IMR-90 (cell line): ENCODE measurements at regions not wholly inside any gene's neighbourhood (a gene's known extent, or its start where the extent isn't known, plus 50 kb on each side); places are given as distances from the start of the nearest gene placed in this dataset.

Source experiments
- ATAC-seq: fragments of 200-7000 bp; cut with Tn5 transposase; 2 replicates; pipeline ENCODE4 v1.9.1; 2020; ENCODE audit warnings: low read depth, mild to moderate bottlenecking, moderate library complexity
- BruUV-seq: library from RNA; stranded (reverse); fragments of 400-500 nt; replicated peaks from 2 replicates; lab custom pipeline; 2021; lab: Mats Ljungman, UMichigan
- CTCF ChIA-PET: fragments of 300-600 bp; formaldehyde crosslinking; extraction: SDS; loops from one replicate; lab custom pipeline; 2021; ENCODE audit warnings: antibody characterized with exemption; lab: Yijun Ruan, JAX
- POLR2A ChIA-PET: fragments of 300-600 bp; sonication (Branson Sonifier 250); formaldehyde crosslinking; loops from one replicate; lab custom pipeline; 2022; ENCODE audit warnings: antibody characterized with exemption; ENCODE audit not compliant: unreplicated experiment; lab: Charles Lee
- DNase-seq: peaks from one replicate; pipeline ENCODE4 v3.0.0; 2013
- H2AFZ ChIP-seq: replicated peaks from 2 replicates; pipeline ENCODE3; 2013; ENCODE audit warnings: low read length, mild to moderate bottlenecking; ENCODE audit not compliant: poor library complexity
- H2AK5ac ChIP-seq: 2 replicates; pipeline ENCODE4 v1.6.1; 2013; ENCODE audit warnings: low read depth, low read length, inconsistent platforms
- H2AK9ac ChIP-seq: replicated peaks from 2 replicates; pipeline ENCODE3; 2013; ENCODE audit warnings: mild to moderate bottlenecking, low read depth, low read length, moderate library complexity; ENCODE audit not compliant: poor library complexity
- H2BK120ac ChIP-seq: 2 replicates; pipeline ENCODE4 v1.6.1; 2013; ENCODE audit warnings: low read depth, low read length, inconsistent platforms
- H2BK15ac ChIP-seq: 3 replicates; pipeline ENCODE4 v1.6.1; 2013; ENCODE audit warnings: low read depth, low read length, inconsistent platforms
- H2BK20ac ChIP-seq: 2 replicates; pipeline ENCODE4 v1.6.1; 2013; ENCODE audit warnings: low read depth, mild to moderate bottlenecking, inconsistent platforms, low read length, moderate library complexity
- H2BK5ac ChIP-seq: 2 replicates; pipeline ENCODE4 v1.6.1; 2013; ENCODE audit warnings: mild to moderate bottlenecking, low read depth, low read length, inconsistent platforms; ENCODE audit not compliant: poor library complexity, severe bottlenecking
- H3K14ac ChIP-seq: replicated peaks from 2 replicates; pipeline ENCODE4 v1.6.1; 2013; ENCODE audit warnings: low read depth, low read length, inconsistent platforms
- H3K18ac ChIP-seq: 2 replicates; pipeline ENCODE4 v1.6.1; 2013; ENCODE audit warnings: low read depth, low read length, control low read depth
- H3K23ac ChIP-seq: 2 replicates; pipeline ENCODE4 v1.6.1; 2013; ENCODE audit warnings: low read depth, low read length, inconsistent platforms
- H3K27ac ChIP-seq: 2 replicates; pipeline ENCODE4 v1.5.1; 2013; ENCODE audit warnings: mild to moderate bottlenecking, control low read depth, low read length; ENCODE audit not compliant: insufficient read depth
- H3K27me3 ChIP-seq: 2 replicates; pipeline ENCODE4 v1.6.1; 2013; ENCODE audit warnings: low read length; ENCODE audit not compliant: control insufficient read depth, insufficient read depth
- H3K36me3 ChIP-seq: 2 replicates; pipeline ENCODE4 v1.6.1; 2013; ENCODE audit warnings: low read length, mixed read lengths; ENCODE audit not compliant: control insufficient read depth, insufficient read depth
- H3K4ac ChIP-seq: 2 replicates; pipeline ENCODE4 v1.6.1; 2013; ENCODE audit warnings: low read depth, low read length, inconsistent platforms
- H3K4me1 ChIP-seq: 2 replicates; pipeline ENCODE4 v1.6.1; 2013; ENCODE audit warnings: low read length, mixed read lengths; ENCODE audit not compliant: control insufficient read depth, insufficient read depth
- H3K4me2 ChIP-seq: 2 replicates; pipeline ENCODE4 v1.6.1; 2013; ENCODE audit warnings: low read depth, mild to moderate bottlenecking, control low read depth, low read length, moderate library complexity
- H3K4me3 ChIP-seq: 2 replicates; pipeline ENCODE4 v1.5.1; 2013; ENCODE audit warnings: low read depth, mild to moderate bottlenecking, control low read depth, low read length, moderate library complexity; ENCODE audit not compliant: insufficient read depth
- H3K56ac ChIP-seq: 2 replicates; pipeline ENCODE4 v1.6.1; 2013; ENCODE audit warnings: low read length, inconsistent platforms; ENCODE audit not compliant: insufficient read depth; ENCODE audit errors: extremely low read depth
- H3K79me1 ChIP-seq, 2 experiments: 2 replicates each; pipeline ENCODE4 v1.6.1; 2013; ENCODE audit warnings: low read length in 2 of 2, inconsistent platforms in 1 of 2, low read depth in 1 of 2
- H3K9ac ChIP-seq: 2 replicates; pipeline ENCODE4 v1.6.1; 2013; ENCODE audit warnings: low read depth, low read length, control low read depth
- H3K9me1 ChIP-seq: 2 replicates; pipeline ENCODE4 v1.6.1; 2013; ENCODE audit warnings: low read length, inconsistent platforms; ENCODE audit not compliant: insufficient read depth
- H3K9me3 ChIP-seq: 2 replicates; pipeline ENCODE4 v1.6.1; 2013; ENCODE audit warnings: low read length; ENCODE audit not compliant: control insufficient read depth, insufficient read depth
- H4K20me1 ChIP-seq: 2 replicates; pipeline ENCODE4 v1.6.1; 2013; ENCODE audit warnings: low read length, inconsistent platforms; ENCODE audit not compliant: insufficient read depth
- H4K5ac ChIP-seq: 2 replicates; pipeline ENCODE4 v1.6.1; 2013; ENCODE audit warnings: mild to moderate bottlenecking, low read depth, low read length, control low read depth
- H4K8ac ChIP-seq, 2 experiments: 2 replicates each; pipeline ENCODE4 v1.6.1; 2013; ENCODE audit warnings: low read depth in 2 of 2, low read length in 2 of 2, control low read depth in 1 of 2, inconsistent platforms in 1 of 2
- H4K91ac ChIP-seq: 2 replicates; pipeline ENCODE4 v1.6.1; 2013; ENCODE audit warnings: low read depth, low read length, inconsistent platforms; ENCODE audit not compliant: insufficient read depth
- BHLHE40 ChIP-seq: fragments of 150-350 bp; IDR thresholded peaks from 2 replicates; pipeline ENCODE4 v1.6.1; 2016; ENCODE audit warnings: mild to moderate bottlenecking, low read depth, low read length
- CEBPB ChIP-seq: IDR thresholded peaks from 2 replicates; pipeline ENCODE4 v1.6.1; 2012; ENCODE audit warnings: low read depth, low read length, improper control_type of control experiment
- CHD1 ChIP-seq: IDR thresholded peaks from 2 replicates; pipeline ENCODE4 v1.6.1; 2012; ENCODE audit warnings: low read depth, low read length, improper control_type of control experiment
- MAZ ChIP-seq: IDR thresholded peaks from 2 replicates; pipeline ENCODE4 v1.6.1; 2012; ENCODE audit warnings: low read depth, mild to moderate bottlenecking, low read length, improper control_type of control experiment, moderate library complexity, borderline replicate concordance
- NFE2L2 ChIP-seq: fragments of 150-350 bp; IDR thresholded peaks from 2 replicates; pipeline ENCODE4 v1.6.1; 2016; ENCODE audit warnings: low read depth, mild to moderate bottlenecking, low read length
- POLR2A ChIP-seq: IDR thresholded peaks from 2 replicates; pipeline ENCODE4 v1.6.1; 2012; ENCODE audit warnings: mild to moderate bottlenecking, low read depth, low read length
- RAD21 ChIP-seq: IDR thresholded peaks from 2 replicates; pipeline ENCODE4 v1.6.1; 2012; ENCODE audit warnings: low read length, improper control_type of control experiment
- RCOR1 ChIP-seq: IDR thresholded peaks from 2 replicates; pipeline ENCODE4 v1.6.1; 2012; ENCODE audit warnings: mild to moderate bottlenecking, low read length, improper control_type of control experiment; ENCODE audit not compliant: insufficient replicate concordance
- RFX5 ChIP-seq: IDR thresholded peaks from 2 replicates; pipeline ENCODE4 v1.8.0; 2012; ENCODE audit warnings: low read depth, mild to moderate bottlenecking, low read length, moderate library complexity
- WGBS, 2 experiments: methylation state at CpG; one replicate each; pipeline versions ENCODE4 v1.1.5 to v1.1.7; 2013; ENCODE audit warnings: missing lambda C conversion rate in 2 of 2; ENCODE audit not compliant: insufficient read length in 1 of 2; ENCODE audit errors: extremely low coverage in 2 of 2; 5-methylcytosine and 5-hydroxymethylcytosine counted together
- dilution Hi-C: fragments of 300-500 bp; cut with HindIII; formaldehyde crosslinking; loops from one replicate; pipeline ENCODE4 v1.14.3; 2018; ENCODE audit warnings: low sequenced_read_pairs; ENCODE audit not compliant: unreplicated experiment
- in situ Hi-C: fragments of 300-500 bp; cut with MboI; formaldehyde crosslinking; loops from 3 replicates; pipeline ENCODE4 v1.14.3; 2019; ENCODE audit warnings: low sequenced_read_pairs, inconsistent platforms, mixed read lengths
- intact Hi-C: fragments of 100-400 bp; cut with micrococcal nuclease; formaldehyde crosslinking; loops from 2 replicates; pipeline ENCODE4 v1.10.0; 2022

DNA sequence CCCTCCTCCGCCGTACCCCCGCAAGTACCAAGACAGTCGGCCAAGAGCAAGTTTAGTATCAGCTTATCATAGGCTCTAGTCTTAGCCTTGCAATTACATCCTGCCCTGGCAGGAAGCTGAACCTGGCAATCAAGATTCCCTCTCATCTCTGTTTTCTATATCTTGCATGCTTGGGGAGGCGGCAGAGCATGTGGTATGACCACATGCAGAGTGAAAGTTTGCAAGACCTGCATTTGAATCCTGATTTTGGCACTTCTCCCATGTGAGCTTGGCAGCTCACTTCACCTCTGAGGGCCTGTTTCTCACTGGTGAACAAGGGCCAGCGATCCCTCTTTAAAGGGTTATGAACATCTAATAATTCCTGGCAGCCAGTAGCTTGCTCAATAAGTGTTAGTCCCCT, 106.1 kb upstream of the FRMD4B start:
- CTCF ChIA-PET = no interaction called here
- dilution Hi-C loops = no loop called here
- no peak overlapping the region for H2BK5ac ChIP-seq

More for the DNA sequence above, 106.1 kb upstream of the FRMD4B start:
- POLR2A ChIA-PET = no interaction called here
- H3K9ac ChIP-seq = no peak overlapping the region
- H2BK120ac ChIP-seq = no peak overlapping the region
- ATAC-seq (no peak), DNase-seq (no peak)
- no peaks in the 10 kb centered on the region for H3K79me1 ChIP-seq
- no peak overlapping the region for H3K23ac ChIP-seq
- no peak overlapping the region for H4K5ac ChIP-seq
- no peak overlapping the region for H3K4ac ChIP-seq
- in situ Hi-C loops (no loop called here), intact Hi-C loops (no loop called here)
- H4K91ac ChIP-seq = no peak overlapping the region
- H4K20me1 ChIP-seq = no peaks in the 10 kb centered on the region
- H3K9me3 ChIP-seq = no peaks in the 10 kb centered on the region
- no peak overlapping the region for H2BK20ac ChIP-seq
- H3K18ac ChIP-seq = no peak overlapping the region
- no peak overlapping the region for H3K27ac ChIP-seq
- H3K56ac ChIP-seq = no peak overlapping the region
- H3K27me3 ChIP-seq = no peaks in the 10 kb centered on the region
- H3K9me1 ChIP-seq = no peaks in the 10 kb centered on the region
- H3K14ac ChIP-seq = no peak overlapping the region
- H3K4me2 ChIP-seq = no peak overlapping the region
- H2BK15ac ChIP-seq = no peak overlapping the region
- H3K4me3 ChIP-seq = no peak overlapping the region
- no peaks in the 10 kb centered on the region for H3K4me1 ChIP-seq
- 100% methylated on average over 4 of the region's 6 CpGs; no CpG with 5 or more reads in 1 of the 2 experiments for WGBS, 2 experiments
- no peak overlapping the region for H2AK5ac ChIP-seq
- no TSS peak for BruUV-seq
- no peak overlapping the region for H2AK9ac ChIP-seq
- TF ChIP-seq RCOR1 = no peak
- TF ChIP-seq POLR2A = no peak
- no peak for TF ChIP-seq CHD1
- TF ChIP-seq RFX5 = no peak
- TF ChIP-seq MAZ = no peak
- TF ChIP-seq RAD21 = no peak
- no peak for TF ChIP-seq NFE2L2
- TF ChIP-seq BHLHE40 = no peak
- no peak for TF ChIP-seq CEBPB
- H4K8ac ChIP-seq = no peak overlapping the region
- H3K36me3 ChIP-seq = no peaks in the 10 kb centered on the region
- no peak overlapping the region for H2AFZ ChIP-seq
